ENCODE measurements at regions not wholly inside any gene's neighbourhood (a gene's known extent, or its start where the extent isn't known, plus 50 kb on each side); places are given as distances from the start of the nearest gene placed in this dataset.
A peak's percentile ranks its signal among the peaks of the same experiment; 100 is the strongest.

- H3K9me3 Mint-ChIP-seq = peaks cover 2% of the 10 kb centered on the region
- H3K4me3 Mint-ChIP-seq = no peak overlapping the region
- H3K27ac Mint-ChIP-seq = no peak overlapping the region
- peaks cover 7% of the 10 kb centered on the region for H3K4me1 Mint-ChIP-seq
- no peaks in the 10 kb centered on the region for H3K36me3 Mint-ChIP-seq
- no peaks in the 10 kb centered on the region for H3K27me3 Mint-ChIP-seq
- ATAC-seq = no peak
Measured at GRCh38 chr4:38213083-38213805, 253.0 kb downstream of the PTTG2 start.

- Mint-ChIP-seq H3K4me1 (no peaks in the 10 kb centered on the region), H3K27me3 (peaks cover 17% of the 10 kb centered on the region), H3K27ac (no peak overlapping the region), H3K36me3 (no peaks in the 10 kb centered on the region), H3K4me3 (no peak overlapping the region), H3K9me3 (peaks cover 3% of the 10 kb centered on the region)
- no peak for ATAC-seq
Measured at GRCh38 chr4:38222892-38223291, 262.7 kb downstream of the PTTG2 start.

- Mint-ChIP-seq H3K9me3 (peaks cover 3% of the 10 kb centered on the region), H3K27ac (no peak overlapping the region), H3K4me3 (no peak overlapping the region), H3K36me3 (no peaks in the 10 kb centered on the region), H3K4me1 (no peaks in the 10 kb centered on the region), H3K27me3 (peaks cover 17% of the 10 kb centered on the region)
- ATAC-seq = no peak
Measured at GRCh38 chr4:38223306-38223705, 263.1 kb downstream of the PTTG2 start.

GRCh38 chr4:38223782-38224236, 263.6 kb downstream of the PTTG2 start:
- Mint-ChIP-seq H3K27ac (no peak overlapping the region), H3K36me3 (no peaks in the 10 kb centered on the region), H3K4me1 (no peaks in the 10 kb centered on the region), H3K9me3 (peaks cover 3% of the 10 kb centered on the region), H3K27me3 (peaks cover 17% of the 10 kb centered on the region), H3K4me3 (no peak overlapping the region)
- no peak for ATAC-seq

- H3K9me3 Mint-ChIP-seq = peaks cover 3% of the 10 kb centered on the region
- no peak overlapping the region for H3K4me3 Mint-ChIP-seq
- no peak for ATAC-seq
- no peaks in the 10 kb centered on the region for H3K4me1 Mint-ChIP-seq
- H3K27me3 Mint-ChIP-seq = peaks cover 17% of the 10 kb centered on the region
- no peaks in the 10 kb centered on the region for H3K36me3 Mint-ChIP-seq
- no peak overlapping the region for H3K27ac Mint-ChIP-seq
Measured at GRCh38 chr4:38224850-38225249, 264.7 kb downstream of the PTTG2 start.

- Mint-ChIP-seq H3K9me3 (peaks cover 3% of the 10 kb centered on the region), H3K27ac (no peak overlapping the region), H3K27me3 (peaks cover 25% of the 10 kb centered on the region), H3K4me3 (no peak overlapping the region), H3K36me3 (no peaks in the 10 kb centered on the region), H3K4me1 (no peaks in the 10 kb centered on the region)
- ATAC-seq = no peak
Measured at GRCh38 chr4:38226170-38226569, 266.0 kb downstream of the PTTG2 start.

- H3K36me3 Mint-ChIP-seq = no peaks in the 10 kb centered on the region
- no peaks in the 10 kb centered on the region for H3K4me1 Mint-ChIP-seq
- peaks cover 25% of the 10 kb centered on the region for H3K27me3 Mint-ChIP-seq
- no peak overlapping the region for H3K4me3 Mint-ChIP-seq
- no peaks in the 10 kb centered on the region for H3K9me3 Mint-ChIP-seq
- H3K27ac Mint-ChIP-seq = no peak overlapping the region
- no peak for ATAC-seq
Measured at GRCh38 chr4:38230121-38230801, 270.1 kb downstream of the PTTG2 start.

- Mint-ChIP-seq H3K36me3 (no peaks in the 10 kb centered on the region), H3K27me3 (peaks cover 25% of the 10 kb centered on the region), H3K27ac (no peak overlapping the region), H3K4me1 (no peaks in the 10 kb centered on the region), H3K4me3 (no peak overlapping the region), H3K9me3 (no peaks in the 10 kb centered on the region)
- no peak for ATAC-seq
Measured at GRCh38 chr4:38230821-38231563, 270.8 kb downstream of the PTTG2 start.

GRCh38 chr4:38231626-38232025, 271.4 kb downstream of the PTTG2 start:
- H3K27ac Mint-ChIP-seq = no peak overlapping the region
- peaks cover 30% of the 10 kb centered on the region for H3K27me3 Mint-ChIP-seq

GRCh38 chr4:38232741-38233140, 272.5 kb downstream of the PTTG2 start:
- ATAC-seq = no peak
- Mint-ChIP-seq H3K4me1 (no peaks in the 10 kb centered on the region), H3K27ac (no peak overlapping the region), H3K9me3 (no peaks in the 10 kb centered on the region), H3K4me3 (no peak overlapping the region), H3K27me3 (peaks cover 30% of the 10 kb centered on the region), H3K36me3 (no peaks in the 10 kb centered on the region)

More at GRCh38 chr4:38231626-38232025, 271.4 kb downstream of the PTTG2 start:
- Mint-ChIP-seq H3K36me3 (no peaks in the 10 kb centered on the region), H3K4me1 (no peaks in the 10 kb centered on the region), H3K9me3 (no peaks in the 10 kb centered on the region), H3K4me3 (no peak overlapping the region)
- no peak for ATAC-seq

- peaks cover 30% of the 10 kb centered on the region for H3K27me3 Mint-ChIP-seq
- ATAC-seq = no peak
- no peaks in the 10 kb centered on the region for H3K9me3 Mint-ChIP-seq
- H3K4me1 Mint-ChIP-seq = no peaks in the 10 kb centered on the region
- no peak overlapping the region for H3K4me3 Mint-ChIP-seq
- no peak overlapping the region for H3K27ac Mint-ChIP-seq
- no peaks in the 10 kb centered on the region for H3K36me3 Mint-ChIP-seq
Measured at GRCh38 chr4:38233727-38234480, 273.7 kb downstream of the PTTG2 start.

GRCh38 chr4:38235354-38235753, 275.2 kb downstream of the PTTG2 start:
- no peak for ATAC-seq
- no peak overlapping the region for H3K4me3 Mint-ChIP-seq
- H3K9me3 Mint-ChIP-seq = no peaks in the 10 kb centered on the region
- no peaks in the 10 kb centered on the region for H3K36me3 Mint-ChIP-seq
- peaks cover 30% of the 10 kb centered on the region for H3K27me3 Mint-ChIP-seq
- H3K4me1 Mint-ChIP-seq = no peaks in the 10 kb centered on the region
- H3K27ac Mint-ChIP-seq = no peak overlapping the region

- no peaks in the 10 kb centered on the region for H3K36me3 Mint-ChIP-seq
- peaks cover 24% of the 10 kb centered on the region for H3K27me3 Mint-ChIP-seq
- H3K27ac Mint-ChIP-seq = no peak overlapping the region
- H3K4me1 Mint-ChIP-seq = no peaks in the 10 kb centered on the region
- ATAC-seq = no peak
- no peak overlapping the region for H3K4me3 Mint-ChIP-seq
- no peaks in the 10 kb centered on the region for H3K9me3 Mint-ChIP-seq
Measured at GRCh38 chr4:38236003-38236402, 275.8 kb downstream of the PTTG2 start.

- H3K36me3 Mint-ChIP-seq = no peaks in the 10 kb centered on the region
Measured at GRCh38 chr4:38236503-38236902, 276.3 kb downstream of the PTTG2 start.

GRCh38 chr4:38237139-38237538, 276.9 kb downstream of the PTTG2 start:
- Mint-ChIP-seq H3K9me3 (no peaks in the 10 kb centered on the region), H3K36me3 (no peaks in the 10 kb centered on the region), H3K4me3 (no peak overlapping the region), H3K4me1 (no peaks in the 10 kb centered on the region), H3K27ac (no peak overlapping the region), H3K27me3 (peaks cover 15% of the 10 kb centered on the region)
- no peak for ATAC-seq

More at GRCh38 chr4:38236503-38236902, 276.3 kb downstream of the PTTG2 start:
- ATAC-seq = peak; percentile 27
- no peak overlapping the region for H3K27ac Mint-ChIP-seq
- no peak overlapping the region for H3K4me3 Mint-ChIP-seq
- H3K9me3 Mint-ChIP-seq = no peaks in the 10 kb centered on the region
- H3K27me3 Mint-ChIP-seq = peaks cover 19% of the 10 kb centered on the region
- H3K4me1 Mint-ChIP-seq = no peaks in the 10 kb centered on the region
